Naive thymus-derived CD4-positive, alpha-beta T cell (primary cell): ENCODE measurements at regions not wholly inside any gene's neighbourhood (a gene's known extent, or its start where the extent isn't known, plus 50 kb on each side); places are given as distances from the start of the nearest gene placed in this dataset.

Experiments
- ATAC-seq: fragments of 150-1000 bp; cut with Tn5 transposase; 2 replicates; pipeline ENCODE4 v1.10.0; 2021; ENCODE audit warnings: mild to moderate bottlenecking, moderate library complexity
- CTCF ChIA-PET: fragments of 350-600 bp; sonication (Branson Sonifier 250); formaldehyde crosslinking; loops from one replicate; lab custom pipeline; 2021; ENCODE audit warnings: antibody characterized with exemption; lab: Charles Lee
- POLR2A ChIA-PET: fragments of 350-600 bp; sonication (Branson Sonifier 250); formaldehyde crosslinking; loops from one replicate; lab custom pipeline; 2021; ENCODE audit warnings: antibody characterized with exemption, inconsistent platforms; lab: Charles Lee
- DNase-seq, 9 donors: peaks; one replicate each; pipeline versions ENCODE4 v3.0.0 to v3.0.0-alpha.2; 2020 to 2022; ENCODE audit warnings: mixed read lengths in 1 of 9
- H3K27ac ChIP-seq: one replicate; pipeline ENCODE4 v1.7.0; 2013; ENCODE audit warnings: mild to moderate bottlenecking, low read depth, low read length, moderate library complexity
- H3K27me3 ChIP-seq, 2 donors: one replicate each; pipeline ENCODE4 v1.7.0; 2013; ENCODE audit warnings: low read length in 2 of 2, mild to moderate bottlenecking in 2 of 2, moderate library complexity in 2 of 2; ENCODE audit not compliant: control insufficient read depth in 2 of 2, insufficient read depth in 2 of 2
- H3K36me3 ChIP-seq, 3 experiments: 1 replicate in 2 of 3; 2 replicates in 1 of 3; pipeline ENCODE4 v1.7.0; 2013; ENCODE audit warnings: low read length in 3 of 3, mild to moderate bottlenecking in 3 of 3, moderate library complexity in 1 of 3; ENCODE audit not compliant: insufficient read depth in 3 of 3, control insufficient read depth in 2 of 3
- H3K4me1 ChIP-seq, 2 donors: one replicate each; pipeline ENCODE4 v1.7.0; 2013; ENCODE audit warnings: low read length in 2 of 2, mild to moderate bottlenecking in 2 of 2, moderate library complexity in 1 of 2; ENCODE audit not compliant: control insufficient read depth in 2 of 2, insufficient read depth in 2 of 2
- H3K4me3 ChIP-seq: 2 replicates; pipeline ENCODE4 v1.7.0; 2013; ENCODE audit warnings: mild to moderate bottlenecking, low read length
- H3K9me3 ChIP-seq, 3 experiments: 1 replicate in 2 of 3; 2 replicates in 1 of 3; pipeline ENCODE4 v1.7.0; 2013; ENCODE audit warnings: low read length in 3 of 3; ENCODE audit not compliant: control insufficient read depth in 2 of 3
- H3K27ac Mint-ChIP-seq, 9 donors: one replicate each; pipeline ENCODE4 v1.8.0; 2020 to 2022; ENCODE audit warnings: mixed read lengths in 9 of 9, mild to moderate bottlenecking in 8 of 9, moderate library complexity in 5 of 9, inconsistent platforms in 2 of 9
- H3K27me3 Mint-ChIP-seq, 5 donors: one replicate each; pipeline ENCODE4 v1.8.0; 2021 to 2022; ENCODE audit warnings: mixed read lengths in 5 of 5, mild to moderate bottlenecking in 1 of 5
- H3K36me3 Mint-ChIP-seq, 5 donors: one replicate each; pipeline ENCODE4 v1.8.0; 2020 to 2022; ENCODE audit warnings: mixed read lengths in 5 of 5, mild to moderate bottlenecking in 3 of 5, inconsistent platforms in 1 of 5
- H3K4me1 Mint-ChIP-seq, 7 donors: one replicate each; pipeline ENCODE4 v1.8.0; 2020 to 2022; ENCODE audit warnings: mixed read lengths in 7 of 7, mild to moderate bottlenecking in 3 of 7, inconsistent platforms in 1 of 7
- H3K4me3 Mint-ChIP-seq, 10 donors: one replicate each; pipeline ENCODE4 v1.8.0; 2020 to 2022; ENCODE audit warnings: mild to moderate bottlenecking in 10 of 10, mixed read lengths in 10 of 10, moderate library complexity in 6 of 10, inconsistent platforms in 2 of 10
- H3K9me3 Mint-ChIP-seq, 11 donors: one replicate each; pipeline ENCODE4 v1.8.0; 2020 to 2022; ENCODE audit warnings: mixed read lengths in 11 of 11, mild to moderate bottlenecking in 4 of 11, inconsistent platforms in 1 of 11, moderate library complexity in 1 of 11
- intact Hi-C, 2 donors: fragments of 100-400 bp; cut with micrococcal nuclease; formaldehyde crosslinking; loops; one replicate each; pipeline ENCODE4 v1.15.1; 2023

DNA sequence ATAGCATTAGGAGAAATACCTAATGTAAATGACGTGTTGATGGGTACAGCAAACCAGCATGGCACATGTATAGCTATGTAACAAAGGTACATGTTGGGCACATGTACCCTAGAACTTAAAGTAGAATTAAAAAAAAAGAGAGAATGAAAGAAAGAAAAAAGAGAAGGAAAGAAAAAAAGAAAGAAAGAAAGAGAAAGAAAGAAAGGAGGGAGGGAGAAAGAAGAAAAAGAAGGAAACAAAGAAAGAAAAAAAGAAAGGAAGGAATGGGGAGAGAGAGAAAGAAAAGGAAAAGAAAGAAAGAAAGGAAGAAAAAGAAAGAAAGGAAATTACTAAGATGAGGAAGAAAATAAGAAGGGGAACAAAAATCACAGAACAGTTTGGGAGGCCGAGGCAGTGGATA lies 925.5 kb downstream of the LRFN5 start:
- H3K27me3 Mint-ChIP-seq, result no peaks in the 10 kb centered on the region
- no peaks in the 10 kb centered on the region for H3K36me3 Mint-ChIP-seq
- H3K9me3 Mint-ChIP-seq, result peaks cover 0 to 11% (median 5%) of the 10 kb centered on the region in 11 donors
- H3K9me3 ChIP-seq, result no peaks in the 10 kb centered on the region
- H3K27ac ChIP-seq, result no peak overlapping the region
- DNase-seq, result no peak
- no peaks in the 10 kb centered on the region for H3K27me3 ChIP-seq
- no peak overlapping the region for H3K4me3 Mint-ChIP-seq
- intact Hi-C loops, result no loop called here
- no peaks in the 10 kb centered on the region for H3K36me3 ChIP-seq
- no peak overlapping the region for H3K27ac Mint-ChIP-seq
- H3K4me1 ChIP-seq, result no peaks in the 10 kb centered on the region
- H3K4me3 ChIP-seq, result no peak overlapping the region
- H3K4me1 Mint-ChIP-seq, result no peaks in the 10 kb centered on the region
- CTCF ChIA-PET, result no interaction called here
- POLR2A ChIA-PET, result no interaction called here
- ATAC-seq, result no peak

DNA sequence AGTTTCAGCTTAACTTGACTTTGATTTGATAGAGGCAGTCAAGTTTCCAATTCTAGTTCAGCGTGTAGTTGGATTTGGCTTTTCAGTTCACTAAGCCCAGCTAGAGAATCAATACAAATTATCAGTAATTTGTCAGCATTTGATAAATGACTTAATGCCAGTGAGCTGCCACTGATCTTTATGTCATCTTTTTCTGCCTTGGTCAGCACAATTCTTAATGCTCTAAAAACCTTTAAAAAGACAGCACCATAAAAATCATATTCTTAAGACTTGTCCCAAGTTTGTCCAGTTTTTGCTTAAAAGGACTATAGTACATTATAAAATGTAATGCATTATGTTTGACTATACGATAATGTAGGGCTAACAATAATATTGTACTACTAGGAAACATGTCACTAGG lies 920.5 kb downstream of the LRFN5 start:
- no peaks in the 10 kb centered on the region for H3K36me3 Mint-ChIP-seq
- Histone ChIP-seq H3K27me3 (no peaks in the 10 kb centered on the region), H3K9me3 (no peaks in the 10 kb centered on the region), H3K36me3 (no peaks in the 10 kb centered on the region), H3K4me3 (no peak overlapping the region), H3K27ac (no peak overlapping the region), H3K4me1 (no peaks in the 10 kb centered on the region)
- intact Hi-C loops, result no loop called here
- POLR2A ChIA-PET, result no interaction called here
- no peak overlapping the region for H3K27ac Mint-ChIP-seq
- H3K27me3 Mint-ChIP-seq, result no peaks in the 10 kb centered on the region
- H3K4me1 Mint-ChIP-seq, result no peaks in the 10 kb centered on the region
- no peak for ATAC-seq
- H3K4me3 Mint-ChIP-seq, result no peak overlapping the region
- DNase-seq, result no peak
- CTCF ChIA-PET, result no interaction called here
- H3K9me3 Mint-ChIP-seq, result peaks cover 0 to 13% (median 3%) of the 10 kb centered on the region in 11 donors

DNA sequence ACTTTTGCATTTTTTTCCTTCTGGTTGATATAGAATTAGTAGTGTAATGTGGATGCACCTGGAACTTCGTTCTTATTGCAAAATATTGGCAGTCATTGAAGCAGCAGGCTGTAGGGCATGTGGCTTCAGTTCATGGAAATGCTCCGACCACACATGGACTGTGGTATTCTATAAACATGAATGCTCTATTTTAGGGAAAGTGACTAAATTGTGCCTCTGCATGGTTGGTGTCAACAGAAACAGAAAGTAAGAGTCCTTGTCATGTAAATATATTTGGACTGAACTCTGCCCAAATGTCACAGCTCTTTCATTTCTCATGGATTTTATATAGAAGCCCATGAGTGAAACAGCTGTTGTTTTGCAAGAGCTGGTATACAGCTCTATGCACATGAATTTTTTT lies 917.0 kb downstream of the LRFN5 start:
- H3K36me3 Mint-ChIP-seq, result no peaks in the 10 kb centered on the region
- CTCF ChIA-PET, result no interaction called here
- no peak overlapping the region for H3K27ac Mint-ChIP-seq
- H3K4me3 Mint-ChIP-seq, result no peak overlapping the region
- H3K4me1 Mint-ChIP-seq, result no peaks in the 10 kb centered on the region
- Histone ChIP-seq H3K9me3 (no peaks in the 10 kb centered on the region), H3K36me3 (no peaks in the 10 kb centered on the region), H3K27me3 (no peaks in the 10 kb centered on the region), H3K4me3 (no peak overlapping the region), H3K27ac (no peak overlapping the region), H3K4me1 (no peaks in the 10 kb centered on the region)
- intact Hi-C loops, result no loop called here
- peaks cover 0 to 21% (median 4%) of the 10 kb centered on the region in 11 donors for H3K9me3 Mint-ChIP-seq
- POLR2A ChIA-PET, result no interaction called here
- ATAC-seq, result no peak
- H3K27me3 Mint-ChIP-seq, result no peaks in the 10 kb centered on the region
- no peak for DNase-seq

DNA sequence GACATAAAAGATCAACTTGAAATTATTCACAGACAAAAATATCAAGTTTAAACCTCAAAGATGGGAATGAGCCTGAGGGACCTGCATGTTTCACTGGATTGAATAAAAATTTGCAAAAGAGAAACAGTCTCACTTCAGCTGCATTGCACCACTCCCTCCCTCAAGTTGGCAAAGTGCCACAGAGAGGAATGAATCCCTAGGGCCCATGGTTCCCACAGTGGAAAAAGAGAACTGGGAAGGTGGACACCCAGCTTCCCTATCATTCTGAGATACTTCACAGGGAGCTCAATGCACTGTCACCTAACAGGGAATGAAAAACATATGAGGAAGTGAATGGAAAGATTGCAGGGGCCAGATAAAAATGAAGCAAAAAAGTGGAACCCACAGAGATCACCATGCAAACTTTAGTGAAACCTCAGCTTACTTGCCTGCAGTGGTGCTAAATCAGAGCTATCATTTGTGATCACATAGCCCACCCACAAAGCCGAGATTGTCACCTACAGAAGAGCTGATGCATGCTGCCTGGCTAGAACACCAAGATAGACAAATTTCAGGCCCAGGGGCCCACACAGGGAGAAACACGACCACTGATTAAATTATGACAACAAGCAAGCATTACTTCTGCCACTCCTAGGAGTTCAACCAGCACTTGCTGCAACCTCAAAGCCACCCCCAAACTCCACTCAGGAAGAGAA lies 911.3 kb downstream of the LRFN5 start:
- no peak for DNase-seq
- peaks cover 0 to 3% (median 0%) of the 10 kb centered on the region in 5 donors for H3K36me3 Mint-ChIP-seq
- CTCF ChIA-PET, result interaction anchor here (0.6 kb wide), 1 partner anchor 1517 kb away, joined by 4 read pairs; no protein-coding TSS in a partner anchor
- no peaks in the 10 kb centered on the region for H3K27me3 Mint-ChIP-seq
- H3K27ac Mint-ChIP-seq, result no peak overlapping the region
- POLR2A ChIA-PET, result no interaction called here
- Histone ChIP-seq H3K9me3 (no peaks in the 10 kb centered on the region), H3K27me3 (no peaks in the 10 kb centered on the region), H3K27ac (no peak overlapping the region), H3K4me1 (no peaks in the 10 kb centered on the region), H3K36me3 (no peaks in the 10 kb centered on the region), H3K4me3 (no peak overlapping the region)
- no peak for ATAC-seq
- no peaks in the 10 kb centered on the region for H3K4me1 Mint-ChIP-seq
- no peak overlapping the region for H3K4me3 Mint-ChIP-seq
- H3K9me3 Mint-ChIP-seq, result peaks cover 0 to 32% (median 8%) of the 10 kb centered on the region in 11 donors
- intact Hi-C loops, result no loop called here

DNA sequence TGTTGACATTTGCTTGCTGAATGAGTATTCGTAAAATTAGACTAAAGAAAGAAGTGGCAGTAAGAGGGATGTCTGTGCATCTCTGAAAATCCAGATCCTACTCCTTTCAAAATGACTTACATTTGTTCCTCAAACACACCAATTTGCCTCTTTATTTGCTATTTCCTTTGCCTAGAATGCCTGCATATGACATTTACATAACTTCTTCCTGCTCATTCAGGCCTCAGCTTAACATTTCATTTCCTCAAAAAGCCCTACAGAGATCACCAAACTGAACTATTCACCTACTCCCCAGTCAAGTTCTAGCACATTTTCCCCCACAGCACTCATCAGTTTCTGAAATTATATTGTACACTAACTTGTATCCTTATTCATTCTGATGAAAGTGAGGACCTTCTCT lies 907.2 kb downstream of the LRFN5 start:
- no peaks in the 10 kb centered on the region for H3K36me3 ChIP-seq

DNA sequence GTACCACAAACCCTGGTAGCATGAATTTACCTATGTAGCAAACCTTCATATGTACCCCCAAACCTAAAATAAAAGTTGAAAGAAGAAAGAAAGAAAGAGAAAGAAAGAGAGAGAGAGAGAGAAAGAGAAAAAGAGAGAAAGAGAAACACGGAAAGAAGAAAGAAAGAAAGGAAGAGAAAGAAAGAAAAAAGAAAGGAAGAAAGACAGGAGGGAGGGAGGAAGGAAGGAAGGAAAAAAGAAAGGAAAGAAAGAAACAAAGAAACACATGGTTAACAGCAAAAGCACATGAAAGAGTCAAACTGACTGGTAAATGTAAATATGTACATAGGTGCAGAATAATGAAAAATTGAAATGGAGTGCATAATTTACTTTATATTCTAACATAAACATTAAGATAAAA lies 903.4 kb downstream of the LRFN5 start:
- ChIA-PET POLR2A (no interaction called here), CTCF (no interaction called here)
- H3K27me3 Mint-ChIP-seq, result no peaks in the 10 kb centered on the region
- no peak overlapping the region for H3K4me3 Mint-ChIP-seq
- DNase-seq (no peak), ATAC-seq (no peak)
- no peaks in the 10 kb centered on the region for H3K4me1 Mint-ChIP-seq
- no peak overlapping the region for H3K4me3 ChIP-seq
- H3K9me3 ChIP-seq, result no peaks in the 10 kb centered on the region
- no peaks in the 10 kb centered on the region for H3K36me3 Mint-ChIP-seq
- no peak overlapping the region for H3K27ac Mint-ChIP-seq
- no peaks in the 10 kb centered on the region for H3K36me3 ChIP-seq
- intact Hi-C loops, result no loop called here
- no peak overlapping the region for H3K27ac ChIP-seq
- no peaks in the 10 kb centered on the region for H3K27me3 ChIP-seq
- H3K9me3 Mint-ChIP-seq, result peaks cover 0 to 56% (median 14%) of the 10 kb centered on the region in 11 donors
- H3K4me1 ChIP-seq, result no peaks in the 10 kb centered on the region

More for the DNA sequence above, 907.2 kb downstream of the LRFN5 start:
- Histone ChIP-seq H3K4me1 (no peaks in the 10 kb centered on the region), H3K27ac (no peak overlapping the region), H3K4me3 (no peak overlapping the region), H3K9me3 (no peaks in the 10 kb centered on the region), H3K27me3 (no peaks in the 10 kb centered on the region)
- ATAC-seq (no peak), DNase-seq (no peak)
- peaks cover 0 to 43% (median 7%) of the 10 kb centered on the region in 11 donors for H3K9me3 Mint-ChIP-seq
- no peaks in the 10 kb centered on the region for H3K4me1 Mint-ChIP-seq
- intact Hi-C loops, result no loop called here
- CTCF ChIA-PET, result interaction anchor here (0.6 kb wide), 1 partner anchor 119 kb away, joined by 4 read pairs; no protein-coding TSS in a partner anchor
- POLR2A ChIA-PET, result no interaction called here
- H3K36me3 Mint-ChIP-seq, result peaks cover 0 to 3% (median 0%) of the 10 kb centered on the region in 5 donors
- no peak overlapping the region for H3K27ac Mint-ChIP-seq
- H3K4me3 Mint-ChIP-seq, result no peak overlapping the region
- H3K27me3 Mint-ChIP-seq, result no peaks in the 10 kb centered on the region
